B cell (primary cell): ENCODE measurements at regions not wholly inside any gene's neighbourhood (a gene's known extent, or its start where the extent isn't known, plus 50 kb on each side); places are given as distances from the start of the nearest gene placed in this dataset.

Source experiments
- CTCF ChIP-seq: fragments of 200-600 bp; IDR thresholded peaks from one replicate; pipeline ENCODE4 v1.8.0; 2022; ENCODE audit warnings: antibody characterized with exemption, mild to moderate bottlenecking
- EZH2 ChIP-seq: IDR thresholded peaks from 2 replicates; pipeline ENCODE4 v1.6.1; 2012; ENCODE audit warnings: borderline replicate concordance, low read depth, mild to moderate bottlenecking, moderate library complexity, low read length; ENCODE audit not compliant: insufficient read depth, poor library complexity, severe bottlenecking

- TF ChIP-seq CTCF (no peak), EZH2 (no peak)
Measured at GRCh38 chr2:64731263-64731643, 77.5 kb upstream of the SERTAD2 start.
